ENCODE measurements at regions not wholly inside any gene's neighbourhood (a gene's known extent, or its start where the extent isn't known, plus 50 kb on each side); places are given as distances from the start of the nearest gene placed in this dataset.
"Not testable (repeated sequence)": the region's sequence is repeated elsewhere in the genome, so short reads cannot be mapped to it uniquely, and the experiment has no call there.

GRCh38 chr4:189615217-189615663, 325.4 kb upstream of the FRG1 start:
- TF ChIP-seq, protein P1, sequence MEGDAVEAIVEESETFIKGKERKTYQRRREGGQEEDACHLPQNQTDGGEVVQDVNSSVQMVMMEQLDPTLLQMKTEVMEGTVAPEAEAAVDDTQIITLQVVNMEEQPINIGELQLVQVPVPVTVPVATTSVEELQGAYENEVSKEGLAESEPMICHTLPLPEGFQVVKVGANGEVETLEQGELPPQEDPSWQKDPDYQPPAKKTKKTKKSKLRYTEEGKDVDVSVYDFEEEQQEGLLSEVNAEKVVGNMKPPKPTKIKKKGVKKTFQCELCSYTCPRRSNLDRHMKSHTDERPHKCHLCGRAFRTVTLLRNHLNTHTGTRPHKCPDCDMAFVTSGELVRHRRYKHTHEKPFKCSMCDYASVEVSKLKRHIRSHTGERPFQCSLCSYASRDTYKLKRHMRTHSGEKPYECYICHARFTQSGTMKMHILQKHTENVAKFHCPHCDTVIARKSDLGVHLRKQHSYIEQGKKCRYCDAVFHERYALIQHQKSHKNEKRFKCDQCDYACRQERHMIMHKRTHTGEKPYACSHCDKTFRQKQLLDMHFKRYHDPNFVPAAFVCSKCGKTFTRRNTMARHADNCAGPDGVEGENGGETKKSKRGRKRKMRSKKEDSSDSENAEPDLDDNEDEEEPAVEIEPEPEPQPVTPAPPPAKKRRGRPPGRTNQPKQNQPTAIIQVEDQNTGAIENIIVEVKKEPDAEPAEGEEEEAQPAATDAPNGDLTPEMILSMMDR (conservative IDR thresholded peaks at IDR 0.05) = no peak
- H3K9me3 Mint-ChIP-seq = peaks cover 54% of the 10 kb centered on the region
- H3K27ac ChIP-seq (ENCODE audit: low read depth, low read length) = no peak overlapping the region
- no peaks in the 10 kb centered on the region for H3K27me3 Mint-ChIP-seq (ENCODE audit: insufficient read depth)
- H3K36me3 ChIP-seq (ENCODE audit: control insufficient read depth, insufficient read depth, low read length) = no peaks in the 10 kb centered on the region
- no peak for DNase-seq
- 91 to 92% methylated on average over 12 to 22 of the region's 22 CpGs for WGBS, 2 experiments (ENCODE audit: insufficient coverage in 1 of 2, insufficient read length in 1 of 2)
- no peak overlapping the region for H3K4me3 ChIP-seq (ENCODE audit: low read length)
- H3K36me3 Mint-ChIP-seq (ENCODE audit: low read depth) = no peaks in the 10 kb centered on the region
- H3K9me3 ChIP-seq (ENCODE audit: control insufficient read depth, low read length) = no peaks in the 10 kb centered on the region
- H3K4me1 Mint-ChIP-seq = no peaks in the 10 kb centered on the region
- no peaks in the 10 kb centered on the region for H3K4me1 ChIP-seq (ENCODE audit: control insufficient read depth, insufficient read depth, low read length)
- H3K27ac Mint-ChIP-seq = no peak overlapping the region
- no peak overlapping the region for H3K9ac ChIP-seq (ENCODE audit: extremely low read depth, low read length, poor library complexity, severe bottlenecking)
- H3K4me3 Mint-ChIP-seq = no peak overlapping the region
- no peaks in the 10 kb centered on the region for H3K27me3 ChIP-seq (ENCODE audit: control insufficient read depth, insufficient read depth, low read length, poor library complexity, severe bottlenecking)

- not testable (repeated sequence) for H3K36me3 ChIP-seq (ENCODE audit: control insufficient read depth, insufficient read depth, low read length); H3K4me1 ChIP-seq (ENCODE audit: control insufficient read depth, insufficient read depth, low read length); H3K4me3 ChIP-seq (ENCODE audit: low read length); H3K9me3 ChIP-seq (ENCODE audit: control insufficient read depth, low read length); H3K36me3 Mint-ChIP-seq (ENCODE audit: low read depth); DNase-seq; H3K27me3 Mint-ChIP-seq (ENCODE audit: insufficient read depth); H3K27me3 ChIP-seq (ENCODE audit: control insufficient read depth, insufficient read depth, low read length, poor library complexity, severe bottlenecking); H3K4me3 Mint-ChIP-seq; H3K27ac ChIP-seq (ENCODE audit: low read depth, low read length); H3K27ac Mint-ChIP-seq; H3K4me1 Mint-ChIP-seq; H3K9ac ChIP-seq (ENCODE audit: extremely low read depth, low read length, poor library complexity, severe bottlenecking)
- peaks cover 42% of the 10 kb centered on the region for H3K9me3 Mint-ChIP-seq
- 87 to 91% methylated on average over 5 of the region's 5 CpGs for WGBS, 2 experiments (ENCODE audit: insufficient coverage in 1 of 2, insufficient read length in 1 of 2)
These were observed 322.9 kb upstream of the FRG1 start for GRCh38 chr4:189617741-189618140.

DNA sequence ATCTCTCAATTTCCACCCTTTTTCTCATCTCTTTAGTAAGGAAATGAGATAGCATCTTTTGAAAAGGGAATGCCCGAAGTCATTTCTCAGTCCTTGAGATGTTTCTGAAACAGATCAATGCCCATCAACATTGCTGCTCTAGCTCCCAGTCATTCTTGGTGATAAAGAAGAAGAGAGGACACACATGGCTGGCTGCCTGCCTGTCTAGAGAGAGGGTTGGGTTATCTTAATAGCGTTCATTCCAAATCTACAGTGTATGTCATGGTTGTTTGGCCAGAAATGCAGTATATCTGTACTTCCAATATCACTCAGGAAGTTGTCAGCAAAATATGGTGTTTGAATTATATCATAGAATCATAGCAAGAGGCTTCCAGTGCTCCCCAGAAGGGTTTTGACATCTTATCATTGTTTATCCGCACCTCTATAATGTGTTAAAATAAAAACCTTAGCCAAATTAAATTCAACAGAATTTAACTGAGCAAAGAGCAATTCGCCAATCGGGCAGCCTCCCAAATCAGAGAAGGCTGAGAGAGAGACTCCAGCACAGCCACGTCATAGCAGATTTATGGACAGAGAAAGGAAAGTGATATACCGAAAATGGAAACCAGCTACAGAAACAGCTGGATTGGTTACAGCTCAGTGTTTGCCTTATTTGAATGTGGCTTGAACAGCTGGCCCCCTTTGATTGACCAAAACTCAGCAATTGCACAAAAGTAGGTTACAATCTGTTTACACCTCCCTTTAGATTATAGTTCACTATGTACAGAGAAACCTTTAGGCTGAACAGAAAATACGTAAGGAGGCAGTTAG, 321.0 kb upstream of the FRG1 start:
- DNase-seq; H3K36me3 ChIP-seq (ENCODE audit: control insufficient read depth, insufficient read depth, low read length); H3K27me3 Mint-ChIP-seq (ENCODE audit: insufficient read depth); H3K4me1 ChIP-seq (ENCODE audit: control insufficient read depth, insufficient read depth, low read length); H3K4me3 ChIP-seq (ENCODE audit: low read length); H3K9me3 ChIP-seq (ENCODE audit: control insufficient read depth, low read length); H3K9ac ChIP-seq (ENCODE audit: extremely low read depth, low read length, poor library complexity, severe bottlenecking); H3K27me3 ChIP-seq (ENCODE audit: control insufficient read depth, insufficient read depth, low read length, poor library complexity, severe bottlenecking); H3K4me1 Mint-ChIP-seq; H3K27ac Mint-ChIP-seq; H3K4me3 Mint-ChIP-seq; H3K27ac ChIP-seq (ENCODE audit: low read depth, low read length); H3K36me3 Mint-ChIP-seq (ENCODE audit: low read depth): not testable (repeated sequence)
- 93 to 94% methylated on average over 5 to 8 of the region's 8 CpGs for WGBS, 2 experiments (ENCODE audit: insufficient coverage in 1 of 2, insufficient read length in 1 of 2)
- H3K9me3 Mint-ChIP-seq = peaks cover 39% of the 10 kb centered on the region

DNA sequence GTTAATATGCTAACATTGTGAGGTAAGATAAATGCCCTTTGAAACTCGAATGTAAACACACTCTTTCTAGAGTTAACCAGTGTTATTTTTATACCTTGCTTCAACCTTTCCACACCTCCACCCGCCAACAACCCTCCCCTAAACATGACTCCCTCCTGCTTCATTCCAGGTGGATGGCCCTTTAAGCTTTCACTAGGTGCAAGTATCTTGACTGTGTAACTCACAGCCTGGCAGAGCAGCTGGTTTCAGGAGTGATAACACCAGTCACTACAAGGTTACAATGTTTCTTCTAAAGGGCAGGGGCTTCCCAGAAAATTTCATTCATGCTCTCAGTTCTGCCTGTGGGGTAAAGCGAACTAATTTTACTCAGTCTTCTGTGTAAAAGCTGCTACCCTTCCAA, 318.1 kb upstream of the FRG1 start:
- H3K36me3 Mint-ChIP-seq (ENCODE audit: low read depth); H3K9ac ChIP-seq (ENCODE audit: extremely low read depth, low read length, poor library complexity, severe bottlenecking); H3K4me1 ChIP-seq (ENCODE audit: control insufficient read depth, insufficient read depth, low read length); H3K4me3 ChIP-seq (ENCODE audit: low read length); H3K27ac Mint-ChIP-seq; H3K36me3 ChIP-seq (ENCODE audit: control insufficient read depth, insufficient read depth, low read length); H3K9me3 ChIP-seq (ENCODE audit: control insufficient read depth, low read length); DNase-seq; H3K27me3 ChIP-seq (ENCODE audit: control insufficient read depth, insufficient read depth, low read length, poor library complexity, severe bottlenecking); H3K4me1 Mint-ChIP-seq; H3K27ac ChIP-seq (ENCODE audit: low read depth, low read length); H3K4me3 Mint-ChIP-seq; H3K27me3 Mint-ChIP-seq (ENCODE audit: insufficient read depth): not testable (repeated sequence)
- WGBS, 2 experiments (ENCODE audit: insufficient coverage in 1 of 2, insufficient read length in 1 of 2) = 83 to 94% methylated on average over 1 to 2 of the region's 3 CpGs
- H3K9me3 Mint-ChIP-seq = peaks cover 24% of the 10 kb centered on the region

GRCh38 chr4:189627041-189627440, 313.6 kb upstream of the FRG1 start:
- not testable (repeated sequence) for H3K4me1 ChIP-seq (ENCODE audit: control insufficient read depth, insufficient read depth, low read length); H3K36me3 ChIP-seq (ENCODE audit: control insufficient read depth, insufficient read depth, low read length); H3K4me3 Mint-ChIP-seq; H3K27ac ChIP-seq (ENCODE audit: low read depth, low read length); H3K27me3 Mint-ChIP-seq (ENCODE audit: insufficient read depth); H3K9ac ChIP-seq (ENCODE audit: extremely low read depth, low read length, poor library complexity, severe bottlenecking); H3K27me3 ChIP-seq (ENCODE audit: control insufficient read depth, insufficient read depth, low read length, poor library complexity, severe bottlenecking); H3K4me3 ChIP-seq (ENCODE audit: low read length); H3K36me3 Mint-ChIP-seq (ENCODE audit: low read depth); DNase-seq; H3K9me3 ChIP-seq (ENCODE audit: control insufficient read depth, low read length); H3K27ac Mint-ChIP-seq; H3K4me1 Mint-ChIP-seq
- H3K9me3 Mint-ChIP-seq = peaks cover 23% of the 10 kb centered on the region
- WGBS, 2 experiments (ENCODE audit: insufficient coverage in 1 of 2, insufficient read length in 1 of 2) = 71% methylated on average over 1 of the region's 1 CpG; no CpG with 5 or more reads in 1 of the 2 experiments

- not testable (repeated sequence) for H3K36me3 Mint-ChIP-seq (ENCODE audit: low read depth); H3K27me3 Mint-ChIP-seq (ENCODE audit: insufficient read depth); H3K9ac ChIP-seq (ENCODE audit: extremely low read depth, low read length, poor library complexity, severe bottlenecking); H3K4me1 ChIP-seq (ENCODE audit: control insufficient read depth, insufficient read depth, low read length); DNase-seq; H3K36me3 ChIP-seq (ENCODE audit: control insufficient read depth, insufficient read depth, low read length); H3K9me3 ChIP-seq (ENCODE audit: control insufficient read depth, low read length); H3K4me3 ChIP-seq (ENCODE audit: low read length); H3K27ac Mint-ChIP-seq; H3K4me3 Mint-ChIP-seq; H3K27ac ChIP-seq (ENCODE audit: low read depth, low read length); H3K4me1 Mint-ChIP-seq; H3K27me3 ChIP-seq (ENCODE audit: control insufficient read depth, insufficient read depth, low read length, poor library complexity, severe bottlenecking)
- peaks cover 17% of the 10 kb centered on the region for H3K9me3 Mint-ChIP-seq
- WGBS, 2 experiments (ENCODE audit: insufficient coverage in 1 of 2, insufficient read length in 1 of 2) = 94 to 100% methylated on average over 1 to 2 of the region's 3 CpGs
These were observed 310.9 kb upstream of the FRG1 start for GRCh38 chr4:189629733-189630132.

All from endodermal cell (in vitro differentiated cells).